22Rv1 (cell line): ENCODE measurements at regions not wholly inside any gene's neighbourhood (a gene's known extent, or its start where the extent isn't known, plus 50 kb on each side); places are given as distances from the start of the nearest gene placed in this dataset.

Source experiments
- CTCF ChIP-seq: fragments of 450-650 bp; IDR thresholded peaks from 2 replicates; pipeline ENCODE4 v1.5.1; 2017; ENCODE audit warnings: mild to moderate bottlenecking
- ZFX ChIP-seq: fragments of 450-650 bp; IDR thresholded peaks from 2 replicates; pipeline ENCODE4 v1.6.1; 2017; ENCODE audit warnings: antibody characterized with exemption, borderline replicate concordance

GRCh38 chr3:147513785-147514184, 104.6 kb downstream of the ZIC1 start:
- TF ChIP-seq CTCF (no peak), ZFX (no peak)
